ENCODE measurements at regions not wholly inside any gene's neighbourhood (a gene's known extent, or its start where the extent isn't known, plus 50 kb on each side); places are given as distances from the start of the nearest gene placed in this dataset.
"Not testable (repeated sequence)": the region's sequence is repeated elsewhere in the genome, so short reads cannot be mapped to it uniquely, and the experiment has no call there.

DNA sequence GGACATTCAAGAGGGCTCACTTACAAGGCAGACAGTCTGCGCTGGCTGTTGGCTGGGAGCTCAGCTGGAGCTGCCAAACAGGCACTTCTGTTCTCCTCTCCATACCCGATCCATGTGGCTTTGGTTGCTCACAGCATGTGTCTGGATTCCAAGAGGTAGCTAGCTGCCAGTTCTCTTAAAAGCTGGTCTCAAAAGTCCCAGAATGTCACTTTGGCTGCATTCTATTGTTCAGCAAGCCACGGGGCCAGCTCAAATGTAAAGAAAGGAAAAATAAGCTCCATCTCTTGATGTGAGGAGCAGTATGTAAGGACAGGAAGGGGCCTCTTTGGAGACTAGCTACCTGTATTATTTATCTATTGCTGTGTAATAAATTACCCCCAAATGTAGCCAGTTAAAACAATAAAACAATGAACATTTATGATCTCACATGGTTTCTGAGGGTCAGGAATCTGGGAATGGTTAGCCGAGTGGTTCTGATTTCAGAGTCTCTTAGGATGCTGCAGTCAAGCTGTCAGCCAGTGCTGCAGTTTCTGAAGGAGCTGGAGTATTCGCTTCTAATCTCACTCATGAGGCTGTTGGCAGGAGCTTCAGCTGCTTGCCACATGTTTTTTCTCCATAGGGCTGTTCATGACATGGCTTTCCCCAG, 112.7 kb upstream of the CLINT1 start:
- DNase-seq (ENCODE audit: low spot score), result no peak

DNA sequence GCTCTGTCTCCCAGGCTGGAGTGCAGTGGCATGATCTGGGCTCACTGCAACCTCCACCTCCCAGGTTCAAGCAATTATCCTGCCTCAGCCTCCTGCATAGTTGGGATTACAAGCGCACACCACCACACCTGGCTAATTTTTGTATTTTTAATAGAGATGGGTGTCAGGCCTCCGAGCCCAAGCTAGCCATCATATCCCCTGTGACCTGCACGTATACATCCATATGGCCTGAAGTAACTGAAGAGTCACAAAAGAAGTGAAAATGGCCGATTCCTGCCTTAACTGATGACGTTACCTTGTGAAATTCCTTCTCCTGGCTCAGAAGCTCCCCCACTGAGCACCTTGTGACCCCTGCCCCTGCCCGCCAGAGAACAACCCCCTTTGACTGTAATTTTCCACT, 109.6 kb upstream of the CLINT1 start:
- not testable (repeated sequence) for DNase-seq (ENCODE audit: low spot score)

GRCh38 chr5:157965989-157966388, 107.0 kb upstream of the CLINT1 start:
- no peak for DNase-seq (ENCODE audit: low spot score)

- no peak for DNase-seq (ENCODE audit: low spot score)
Measured at GRCh38 chr5:157965040-157965678, 106.2 kb upstream of the CLINT1 start.

DNA sequence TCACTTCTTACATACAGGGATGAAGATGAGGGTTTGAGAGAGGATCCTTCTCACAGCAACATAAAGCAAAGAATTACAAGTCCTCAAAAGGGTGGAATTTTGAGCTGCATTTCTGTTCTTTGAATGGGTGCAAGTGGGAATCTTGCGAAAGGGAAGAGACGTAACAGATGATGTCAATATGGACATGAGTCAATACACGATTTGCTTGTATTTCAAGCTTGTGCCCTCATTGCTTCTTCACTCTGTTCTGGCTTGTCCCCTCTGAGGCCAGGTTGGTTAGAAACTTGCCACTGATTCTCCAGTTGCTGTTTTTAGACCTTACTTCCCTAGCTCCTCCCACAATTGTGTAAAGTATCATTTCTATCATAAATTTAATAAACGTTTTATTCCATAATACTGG, 104.8 kb upstream of the CLINT1 start:
- DNase-seq (ENCODE audit: low spot score), result no peak

DNA sequence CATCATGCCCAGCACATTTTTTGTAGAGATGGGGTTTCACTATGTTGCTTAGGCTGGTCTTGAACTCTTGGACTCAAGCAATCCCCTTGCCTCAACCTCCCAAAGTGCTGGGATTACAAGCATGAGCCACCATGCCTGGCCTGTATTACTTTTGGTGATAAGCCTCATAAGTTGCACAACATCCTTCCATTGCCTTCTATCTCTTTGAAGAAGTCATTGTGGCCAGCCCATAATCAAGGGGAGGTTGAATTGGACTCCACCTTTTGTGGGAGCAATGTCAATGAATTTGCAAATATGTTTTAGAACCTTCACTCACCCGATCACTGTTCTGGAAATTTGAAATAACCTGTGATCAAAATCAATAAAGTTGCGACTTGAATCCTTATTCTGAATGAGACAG, 104.3 kb upstream of the CLINT1 start:
- DNase-seq (ENCODE audit: low spot score), result no peak

GRCh38 chr5:157962686-157963085, 103.7 kb upstream of the CLINT1 start:
- DNase-seq (ENCODE audit: low spot score), result not testable (repeated sequence)

- no peak for DNase-seq (ENCODE audit: low spot score)
Measured at GRCh38 chr5:157961896-157962590, 103.1 kb upstream of the CLINT1 start.

DNA sequence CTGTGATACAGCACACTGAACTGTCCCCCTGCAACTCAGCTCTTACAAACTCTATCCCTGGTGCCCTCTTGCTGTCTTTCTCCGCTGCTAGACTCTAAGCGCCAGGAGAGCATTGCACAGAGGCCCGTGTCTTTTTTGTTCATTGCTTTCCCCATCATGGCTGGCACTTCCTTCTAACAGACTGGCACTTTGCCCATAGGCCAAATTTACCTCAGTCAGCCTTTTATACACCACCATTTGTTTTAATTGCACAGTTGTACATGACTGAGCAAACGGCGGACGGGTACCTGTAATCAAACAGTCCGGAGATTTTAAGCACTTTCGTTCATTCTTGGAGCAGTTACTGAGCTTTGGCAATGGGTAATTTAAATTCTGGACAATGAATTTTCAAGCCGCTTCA, 102.2 kb upstream of the CLINT1 start:
- DNase-seq (ENCODE audit: low spot score), result no peak

DNA sequence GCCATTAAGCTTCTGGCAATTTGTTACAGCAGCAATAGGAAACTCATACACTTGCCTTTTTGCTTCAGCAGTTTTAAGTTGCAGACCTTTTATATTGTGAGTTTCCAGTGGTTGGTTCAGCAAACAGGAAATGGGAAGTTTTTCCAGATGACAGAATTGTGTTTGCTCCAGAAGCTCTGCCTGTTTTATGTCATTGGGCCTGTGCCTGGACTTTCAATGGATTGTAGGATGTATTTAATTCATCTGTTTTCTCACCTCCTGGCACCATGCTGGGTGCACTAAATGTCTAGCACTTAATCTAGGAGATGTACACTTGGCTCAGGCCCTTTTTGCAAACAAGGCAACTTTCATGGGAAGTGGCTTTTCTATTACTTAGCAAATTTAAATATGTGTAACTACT, 100.4 kb upstream of the CLINT1 start:
- DNase-seq (ENCODE audit: low spot score), result no peak

GRCh38 chr5:157956271-157956885, 97.4 kb upstream of the CLINT1 start:
- peak; percentile 15 for DNase-seq (ENCODE audit: low spot score)

DNA sequence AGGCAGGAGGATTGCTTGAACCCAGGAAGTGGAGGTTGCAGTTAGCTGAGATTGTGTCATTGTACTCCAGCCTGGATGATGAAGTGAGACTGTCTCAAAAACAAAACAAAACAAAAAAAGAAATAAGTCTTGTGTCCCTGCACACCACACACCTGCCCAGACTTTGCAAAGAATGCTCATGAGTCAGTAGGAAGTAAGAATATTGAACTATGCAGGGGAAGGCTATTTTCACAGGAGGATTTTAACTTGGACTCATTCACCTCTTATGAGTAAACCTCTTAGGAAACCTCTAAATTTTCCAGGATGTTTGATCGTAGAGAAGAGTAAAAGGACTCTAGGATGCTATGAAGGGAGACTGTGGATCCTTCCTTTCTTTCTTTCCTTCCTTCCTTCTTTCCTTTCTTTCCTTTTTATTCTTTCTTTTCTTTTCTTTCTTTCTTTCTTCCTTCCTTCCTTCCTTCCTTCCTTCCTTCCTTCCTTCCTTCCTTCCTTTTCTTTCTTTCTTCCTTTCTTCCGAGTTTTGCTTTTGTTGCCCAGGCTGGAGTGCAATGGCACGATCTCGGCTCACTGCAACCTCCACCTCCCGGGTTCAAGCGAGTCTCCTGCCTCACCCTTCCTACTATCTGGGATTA, 96.7 kb upstream of the CLINT1 start:
- DNase-seq (ENCODE audit: low spot score), result no peak

- no peak for DNase-seq (ENCODE audit: low spot score)
Measured at GRCh38 chr5:157952374-157952685, 93.4 kb upstream of the CLINT1 start.

DNA sequence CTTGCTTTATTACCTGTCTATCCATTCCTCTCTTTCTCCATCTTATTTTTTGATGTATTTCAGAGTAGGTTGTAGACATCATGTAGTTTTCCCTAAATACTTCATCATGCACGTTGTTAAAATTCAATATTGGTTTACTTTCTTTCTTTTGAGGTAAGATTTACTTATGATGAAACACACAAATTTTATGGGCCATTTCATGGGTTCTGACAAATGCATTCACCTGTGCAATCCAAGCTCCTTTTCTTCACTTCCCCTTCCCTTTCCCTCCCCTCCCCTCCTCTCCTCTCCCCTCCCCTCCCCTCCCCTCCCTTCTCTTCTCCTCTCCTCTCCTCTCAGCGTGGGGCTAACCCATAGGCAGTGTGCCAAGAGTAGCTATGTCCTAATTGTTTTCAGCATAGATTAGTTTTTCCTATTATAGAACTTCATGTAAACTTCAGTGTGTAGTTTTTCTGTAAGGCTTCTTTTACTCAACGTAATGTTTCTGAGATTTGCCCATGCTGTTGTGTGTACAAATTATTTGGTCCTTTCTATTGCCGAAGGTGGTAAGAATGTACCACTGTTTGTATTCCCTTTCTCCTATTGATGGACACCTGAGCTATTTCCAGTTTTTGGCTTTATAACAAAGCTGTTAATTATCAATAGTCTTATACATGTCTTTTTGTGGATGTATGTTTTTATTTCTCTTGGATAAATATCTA, 92.9 kb upstream of the CLINT1 start:
- DNase-seq (ENCODE audit: low spot score), result no peak

GRCh38 chr5:157949520-157949919, 90.6 kb upstream of the CLINT1 start:
- no peak for DNase-seq (ENCODE audit: low spot score)

DNA sequence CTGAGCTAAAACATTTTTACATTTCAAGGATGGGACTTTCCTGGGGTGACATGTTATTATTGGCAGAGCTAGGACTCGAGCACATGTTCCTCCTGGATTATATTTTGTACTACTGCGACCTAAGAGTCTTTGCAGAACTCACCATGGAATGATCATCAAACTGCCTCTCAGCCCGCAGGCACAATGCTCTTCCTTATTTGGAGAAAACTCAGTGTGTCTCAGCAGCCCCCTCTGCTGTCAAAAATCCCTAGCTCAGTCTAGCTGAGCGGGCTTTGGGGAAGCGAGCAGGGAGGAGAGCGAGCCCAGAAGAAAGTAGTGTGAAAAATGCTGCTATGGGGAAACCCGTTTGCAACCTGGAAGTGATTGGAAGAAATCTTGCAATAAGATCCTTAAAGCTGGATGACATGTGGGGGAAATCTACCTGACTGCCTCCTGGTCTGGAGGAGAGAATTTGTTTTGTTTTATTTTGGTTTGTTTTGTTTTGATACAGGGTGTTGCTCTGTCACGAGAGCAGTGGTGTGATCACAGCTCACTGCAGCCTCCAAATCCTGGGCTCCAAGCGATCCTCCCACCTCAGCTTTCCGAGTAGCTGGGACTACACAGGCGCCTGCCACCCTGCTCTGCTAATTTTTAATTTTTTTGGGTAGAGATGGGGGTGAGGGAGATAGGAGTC, 89.9 kb upstream of the CLINT1 start:
- DNase-seq (ENCODE audit: low spot score), result peak; percentile 73

DNA sequence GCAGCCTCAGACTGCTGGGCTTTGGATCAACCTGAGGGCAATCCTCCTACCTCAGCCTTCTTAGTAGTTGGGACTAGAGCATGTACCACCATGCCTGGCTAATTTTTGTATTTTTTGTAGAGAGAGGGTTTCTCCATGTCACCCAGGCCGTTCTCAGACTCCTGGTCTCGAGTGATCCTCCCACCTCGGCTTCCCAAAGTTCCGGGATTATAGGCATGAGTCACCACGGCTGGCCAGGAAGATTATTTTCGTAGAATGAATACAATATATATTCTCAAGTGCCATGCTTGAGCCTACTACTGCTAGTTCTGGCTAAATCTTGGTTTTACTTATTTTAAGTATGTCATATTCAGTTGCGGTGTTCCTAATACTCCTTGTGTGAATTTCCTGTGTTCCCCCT, 88.2 kb upstream of the CLINT1 start:
- no peak for DNase-seq (ENCODE audit: low spot score)

DNA sequence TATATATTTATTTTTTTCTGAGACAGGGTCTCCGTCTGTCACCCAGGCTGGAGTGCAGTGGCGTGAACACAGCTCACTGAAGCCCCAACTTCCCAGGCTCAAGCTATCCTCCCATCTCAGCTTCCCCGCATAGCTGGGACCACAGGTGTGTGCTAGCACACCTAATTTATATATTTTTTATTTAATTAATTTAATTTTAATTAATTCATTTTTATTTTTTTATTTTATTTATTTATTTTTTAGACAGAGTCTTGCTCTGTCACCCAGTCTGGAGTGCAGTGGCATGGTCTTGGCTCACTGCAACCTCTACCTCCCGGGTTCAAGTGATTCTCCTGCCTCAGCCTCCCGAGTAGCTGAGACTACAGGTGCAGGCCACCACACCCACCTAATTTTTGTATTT, 86.9 kb upstream of the CLINT1 start:
- DNase-seq (ENCODE audit: low spot score), result not testable (repeated sequence)

DNA sequence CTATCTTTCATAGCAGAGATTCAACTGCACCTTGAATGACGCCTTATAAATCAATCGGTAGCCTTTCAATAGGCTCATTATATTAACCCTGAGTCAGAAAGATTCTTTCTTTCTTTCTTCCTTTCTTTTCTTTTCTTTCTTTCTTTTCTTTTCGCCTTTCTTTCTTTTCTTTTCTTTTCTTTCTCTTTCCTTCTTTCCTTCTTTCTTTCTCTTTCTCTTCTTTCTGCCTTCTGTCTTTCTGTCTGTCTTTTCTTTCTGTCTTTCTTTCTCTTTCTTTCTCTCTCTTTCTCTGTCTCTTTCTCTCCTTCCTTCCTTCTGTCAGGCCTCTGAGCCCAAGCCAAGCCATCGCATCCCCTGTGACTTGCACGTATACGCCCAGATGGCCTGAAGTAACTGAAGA, 86.0 kb upstream of the CLINT1 start:
- DNase-seq (ENCODE audit: low spot score), result no peak

DNA sequence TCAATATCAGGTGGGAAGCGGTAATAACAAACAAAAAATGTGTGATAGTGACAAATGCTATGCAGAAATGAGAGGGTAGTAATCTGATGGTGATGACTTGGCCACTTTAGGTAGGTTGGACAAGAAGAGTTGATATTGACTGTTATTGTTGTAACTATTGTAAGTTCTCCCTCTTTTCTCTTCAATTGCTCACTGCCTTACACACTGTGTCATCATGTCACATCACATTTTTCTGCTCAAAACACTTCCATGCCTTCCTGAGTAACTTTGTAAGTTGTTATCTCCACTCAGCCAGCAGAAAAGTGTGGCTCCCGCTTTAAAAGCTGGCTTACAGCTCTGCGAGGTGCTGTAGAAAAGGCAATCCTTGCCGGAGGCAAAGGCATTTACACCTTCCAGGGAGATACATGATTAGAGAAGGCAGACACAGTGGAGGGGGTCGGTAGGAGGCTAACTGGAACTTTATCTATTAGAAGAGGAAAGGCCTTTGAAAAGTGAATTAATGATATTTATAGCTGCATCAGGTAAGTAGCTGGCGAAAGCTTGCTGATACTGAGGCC, 85.2 kb upstream of the CLINT1 start:
- no peak for DNase-seq (ENCODE audit: low spot score)

- DNase-seq (ENCODE audit: low spot score), result no peak
Measured at GRCh38 chr5:157942595-157942994, 83.7 kb upstream of the CLINT1 start.
